C4-2B (cell line): ENCODE measurements at regions not wholly inside any gene's neighbourhood (a gene's known extent, or its start where the extent isn't known, plus 50 kb on each side); places are given as distances from the start of the nearest gene placed in this dataset.
A peak's percentile ranks its signal among the peaks of the same experiment; 100 is the strongest.

Source experiments
- H3K27ac ChIP-seq: fragments of 450-650 bp; 2 replicates; pipeline ENCODE4 v1.5.1; 2017
- ZFX ChIP-seq: fragments of 450-650 bp; IDR thresholded peaks from 2 replicates; pipeline ENCODE4 v1.6.1; 2017
- TF ChIP-seq, protein P1 (sequence below): fragments of 450-650 bp; conservative IDR thresholded peaks from 2 replicates; pipeline ENCODE4 v1.5.1; 2017; ENCODE audit warnings: mild to moderate bottlenecking

DNA sequence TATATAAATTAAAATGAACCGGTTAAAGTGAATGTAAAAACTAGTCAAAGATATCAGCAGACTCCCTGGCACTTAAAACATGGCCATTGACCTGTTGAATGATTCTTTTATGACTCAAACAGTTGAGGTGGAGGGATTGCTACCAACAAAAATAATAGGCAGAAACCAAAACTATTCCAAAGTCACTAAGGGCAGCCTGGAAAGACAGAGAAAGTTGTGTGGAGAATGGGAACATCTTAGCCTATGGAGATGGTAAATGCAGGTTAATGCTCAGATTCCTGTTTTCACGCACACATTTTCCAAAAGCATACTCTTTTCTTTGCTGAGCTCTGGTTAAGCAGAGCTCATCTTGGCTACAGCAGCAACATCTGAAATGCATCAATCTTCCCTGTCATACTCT is 553.5 kb downstream of the HACE1 start:
- H3K27ac ChIP-seq = no peak overlapping the region
- no peak for TF ChIP-seq ZFX
- TF ChIP-seq, protein P1, sequence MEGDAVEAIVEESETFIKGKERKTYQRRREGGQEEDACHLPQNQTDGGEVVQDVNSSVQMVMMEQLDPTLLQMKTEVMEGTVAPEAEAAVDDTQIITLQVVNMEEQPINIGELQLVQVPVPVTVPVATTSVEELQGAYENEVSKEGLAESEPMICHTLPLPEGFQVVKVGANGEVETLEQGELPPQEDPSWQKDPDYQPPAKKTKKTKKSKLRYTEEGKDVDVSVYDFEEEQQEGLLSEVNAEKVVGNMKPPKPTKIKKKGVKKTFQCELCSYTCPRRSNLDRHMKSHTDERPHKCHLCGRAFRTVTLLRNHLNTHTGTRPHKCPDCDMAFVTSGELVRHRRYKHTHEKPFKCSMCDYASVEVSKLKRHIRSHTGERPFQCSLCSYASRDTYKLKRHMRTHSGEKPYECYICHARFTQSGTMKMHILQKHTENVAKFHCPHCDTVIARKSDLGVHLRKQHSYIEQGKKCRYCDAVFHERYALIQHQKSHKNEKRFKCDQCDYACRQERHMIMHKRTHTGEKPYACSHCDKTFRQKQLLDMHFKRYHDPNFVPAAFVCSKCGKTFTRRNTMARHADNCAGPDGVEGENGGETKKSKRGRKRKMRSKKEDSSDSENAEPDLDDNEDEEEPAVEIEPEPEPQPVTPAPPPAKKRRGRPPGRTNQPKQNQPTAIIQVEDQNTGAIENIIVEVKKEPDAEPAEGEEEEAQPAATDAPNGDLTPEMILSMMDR = no peak

DNA sequence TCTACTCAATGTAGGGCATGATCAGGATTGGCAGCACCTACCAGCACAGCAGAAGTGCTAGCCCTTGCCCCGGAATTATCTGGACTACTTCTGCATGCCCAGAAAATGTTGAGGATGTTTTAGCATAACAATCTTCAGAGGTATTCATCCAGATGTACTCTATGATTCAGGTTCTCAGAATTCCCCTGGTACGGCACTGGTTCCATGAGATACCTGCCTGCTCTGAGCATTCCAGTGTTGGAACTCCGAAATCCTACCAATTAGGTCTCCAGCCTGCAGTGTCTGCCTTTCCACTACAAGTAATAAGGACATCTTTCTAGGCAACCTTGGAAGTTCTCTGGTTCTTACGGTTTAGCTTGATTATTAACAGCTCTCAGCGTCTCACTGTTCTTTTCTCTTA is 554.5 kb downstream of the HACE1 start:
- TF ChIP-seq, protein P1 = no peak
- TF ChIP-seq ZFX = no peak
- no peak overlapping the region for H3K27ac ChIP-seq

GRCh38 chr6:104301951-104302350 is 557.8 kb downstream of the HACE1 start:
- no peak overlapping the region for H3K27ac ChIP-seq
- TF ChIP-seq ZFX = no peak
- TF ChIP-seq, protein P1 = no peak

- no peak overlapping the region for H3K27ac ChIP-seq
- TF ChIP-seq, protein P1 = no peak
- TF ChIP-seq ZFX = no peak
These were observed 573.1 kb downstream of the HACE1 start for GRCh38 chr6:104286641-104287040.

DNA sequence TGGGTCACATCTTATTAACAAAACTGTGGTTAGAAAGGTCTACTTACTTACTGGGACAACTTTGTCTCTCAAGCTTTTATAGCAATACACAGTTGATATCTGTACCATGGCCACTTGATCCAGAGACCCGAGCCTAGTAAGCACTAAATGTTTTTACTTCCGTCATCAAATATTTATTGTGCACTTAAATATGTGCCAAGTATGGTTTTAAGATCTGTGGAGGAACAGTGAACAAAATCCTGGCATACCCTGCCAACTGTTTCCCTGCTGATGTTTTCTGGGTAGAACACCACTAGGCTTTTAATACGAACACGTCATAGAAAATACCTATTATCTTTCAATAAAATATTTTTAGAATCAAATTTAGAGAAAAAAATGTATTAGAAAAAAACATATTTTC is 574.8 kb downstream of the HACE1 start:
- TF ChIP-seq, protein P1 = no peak
- TF ChIP-seq ZFX = no peak
- no peak overlapping the region for H3K27ac ChIP-seq

DNA sequence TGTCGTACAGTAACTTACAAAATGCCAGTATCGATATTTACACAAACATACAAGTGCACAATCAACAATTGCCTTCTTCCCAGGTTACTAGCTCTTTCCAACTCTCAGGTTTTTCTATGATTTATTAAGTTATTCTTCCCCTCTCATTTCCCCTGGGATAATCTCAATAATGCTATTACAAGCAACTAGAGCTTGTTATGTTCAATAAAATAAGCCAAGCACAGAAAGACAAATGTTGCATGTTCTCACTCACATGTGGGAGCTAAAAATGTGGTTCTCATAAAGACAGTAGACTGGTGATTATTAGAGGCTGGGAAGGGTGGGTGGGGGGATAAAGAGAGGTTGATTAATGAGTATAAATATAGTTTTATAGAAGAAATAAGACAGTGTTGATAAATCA is 577.1 kb downstream of the HACE1 start:
- TF ChIP-seq, protein P1 = no peak
- TF ChIP-seq ZFX = no peak
- H3K27ac ChIP-seq = no peak overlapping the region

GRCh38 chr6:104281370-104281769 is 578.3 kb downstream of the HACE1 start:
- H3K27ac ChIP-seq = no peak overlapping the region
- TF ChIP-seq ZFX = no peak
- TF ChIP-seq, protein P1 = peak; percentile 10
